ENCODE measurements at regions not wholly inside any gene's neighbourhood (a gene's known extent, or its start where the extent isn't known, plus 50 kb on each side); places are given as distances from the start of the nearest gene placed in this dataset.

- Mint-ChIP-seq H3K27ac (no peak overlapping the region), H3K4me1 (ENCODE audit: unreplicated experiment) (peaks cover 10% of the 10 kb centered on the region), H3K4me3 (no peak overlapping the region), H3K36me3 (no peaks in the 10 kb centered on the region), H3K9me3 (no peaks in the 10 kb centered on the region), H3K27me3 (peaks cover 4% of the 10 kb centered on the region)
- TF ChIP-seq, protein P1, sequence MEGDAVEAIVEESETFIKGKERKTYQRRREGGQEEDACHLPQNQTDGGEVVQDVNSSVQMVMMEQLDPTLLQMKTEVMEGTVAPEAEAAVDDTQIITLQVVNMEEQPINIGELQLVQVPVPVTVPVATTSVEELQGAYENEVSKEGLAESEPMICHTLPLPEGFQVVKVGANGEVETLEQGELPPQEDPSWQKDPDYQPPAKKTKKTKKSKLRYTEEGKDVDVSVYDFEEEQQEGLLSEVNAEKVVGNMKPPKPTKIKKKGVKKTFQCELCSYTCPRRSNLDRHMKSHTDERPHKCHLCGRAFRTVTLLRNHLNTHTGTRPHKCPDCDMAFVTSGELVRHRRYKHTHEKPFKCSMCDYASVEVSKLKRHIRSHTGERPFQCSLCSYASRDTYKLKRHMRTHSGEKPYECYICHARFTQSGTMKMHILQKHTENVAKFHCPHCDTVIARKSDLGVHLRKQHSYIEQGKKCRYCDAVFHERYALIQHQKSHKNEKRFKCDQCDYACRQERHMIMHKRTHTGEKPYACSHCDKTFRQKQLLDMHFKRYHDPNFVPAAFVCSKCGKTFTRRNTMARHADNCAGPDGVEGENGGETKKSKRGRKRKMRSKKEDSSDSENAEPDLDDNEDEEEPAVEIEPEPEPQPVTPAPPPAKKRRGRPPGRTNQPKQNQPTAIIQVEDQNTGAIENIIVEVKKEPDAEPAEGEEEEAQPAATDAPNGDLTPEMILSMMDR (conservative IDR thresholded peaks at IDR 0.05) = no peak
- DNase-seq (ENCODE audit: extremely low spot score, unreplicated experiment) = no peak
Measured at GRCh38 chr5:74289691-74290090, 350.8 kb downstream of the ENC1 start.

- H3K9me3 Mint-ChIP-seq = no peaks in the 10 kb centered on the region
- H3K27ac Mint-ChIP-seq = no peak overlapping the region
- H3K36me3 Mint-ChIP-seq = no peaks in the 10 kb centered on the region
- H3K4me3 Mint-ChIP-seq = no peak overlapping the region
- H3K4me1 Mint-ChIP-seq (ENCODE audit: unreplicated experiment) = peaks cover 10% of the 10 kb centered on the region
- TF ChIP-seq, protein P1 (conservative IDR thresholded peaks at IDR 0.05) = no peak
- no peak for DNase-seq (ENCODE audit: extremely low spot score, unreplicated experiment)
- H3K27me3 Mint-ChIP-seq = peaks cover 4% of the 10 kb centered on the region
Measured at GRCh38 chr5:74289238-74289637, 351.3 kb downstream of the ENC1 start.

DNA sequence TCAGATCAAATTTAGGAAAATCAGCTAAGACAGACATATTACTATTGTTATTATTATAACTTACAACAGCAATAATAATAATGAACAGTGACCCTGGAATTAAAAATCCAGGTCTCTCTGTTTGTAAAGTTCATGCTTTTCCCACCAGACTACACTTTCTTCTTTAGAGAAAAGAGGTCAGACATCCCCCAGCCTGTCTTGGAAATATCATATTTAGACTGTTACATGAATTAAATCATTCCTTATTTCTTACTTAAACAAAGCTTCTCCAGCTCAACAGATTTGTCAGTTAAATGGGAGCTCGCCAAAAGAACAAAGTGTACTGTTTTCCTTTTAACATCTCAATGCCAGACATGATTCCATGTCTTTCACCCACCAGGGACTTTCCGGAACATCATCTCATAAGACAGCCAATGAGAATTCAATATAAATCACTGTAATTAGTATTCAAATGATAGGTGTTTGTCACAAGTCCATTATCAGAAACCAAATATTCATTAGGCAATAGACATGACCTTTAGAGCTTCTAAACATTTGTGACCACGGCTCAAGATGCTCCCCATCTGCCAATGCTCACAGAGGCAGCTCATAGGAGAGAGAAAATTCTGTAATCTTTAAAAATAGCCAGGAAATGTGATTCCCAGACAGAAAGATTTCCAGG, 351.9 kb downstream of the ENC1 start:
- Mint-ChIP-seq H3K36me3 (no peaks in the 10 kb centered on the region), H3K4me3 (no peak overlapping the region), H3K27me3 (peaks cover 4% of the 10 kb centered on the region), H3K4me1 (ENCODE audit: unreplicated experiment) (peaks cover 10% of the 10 kb centered on the region), H3K9me3 (no peaks in the 10 kb centered on the region), H3K27ac (no peak overlapping the region)
- TF ChIP-seq, protein P1 (conservative IDR thresholded peaks at IDR 0.05) = no peak
- no peak for DNase-seq (ENCODE audit: extremely low spot score, unreplicated experiment)

GRCh38 chr5:74288038-74288437, 352.5 kb downstream of the ENC1 start:
- no peaks in the 10 kb centered on the region for H3K36me3 Mint-ChIP-seq
- H3K4me1 Mint-ChIP-seq (ENCODE audit: unreplicated experiment) = peaks cover 10% of the 10 kb centered on the region
- TF ChIP-seq, protein P1 (conservative IDR thresholded peaks at IDR 0.05) = no peak
- H3K27ac Mint-ChIP-seq = no peak overlapping the region
- DNase-seq (ENCODE audit: extremely low spot score, unreplicated experiment) = no peak
- H3K27me3 Mint-ChIP-seq = peaks cover 4% of the 10 kb centered on the region
- no peaks in the 10 kb centered on the region for H3K9me3 Mint-ChIP-seq
- no peak overlapping the region for H3K4me3 Mint-ChIP-seq

- Mint-ChIP-seq H3K36me3 (no peaks in the 10 kb centered on the region), H3K4me1 (ENCODE audit: unreplicated experiment) (peaks cover 10% of the 10 kb centered on the region), H3K9me3 (no peaks in the 10 kb centered on the region), H3K4me3 (no peak overlapping the region), H3K27ac (no peak overlapping the region), H3K27me3 (peaks cover 4% of the 10 kb centered on the region)
- TF ChIP-seq, protein P1 (conservative IDR thresholded peaks at IDR 0.05) = no peak
- no peak for DNase-seq (ENCODE audit: extremely low spot score, unreplicated experiment)
Measured at GRCh38 chr5:74286734-74287695, 353.5 kb downstream of the ENC1 start.

Data from type B pancreatic cell (in vitro differentiated cells).